ENCODE measurements at regions not wholly inside any gene's neighbourhood (a gene's known extent, or its start where the extent isn't known, plus 50 kb on each side); places are given as distances from the start of the nearest gene placed in this dataset.

DNA sequence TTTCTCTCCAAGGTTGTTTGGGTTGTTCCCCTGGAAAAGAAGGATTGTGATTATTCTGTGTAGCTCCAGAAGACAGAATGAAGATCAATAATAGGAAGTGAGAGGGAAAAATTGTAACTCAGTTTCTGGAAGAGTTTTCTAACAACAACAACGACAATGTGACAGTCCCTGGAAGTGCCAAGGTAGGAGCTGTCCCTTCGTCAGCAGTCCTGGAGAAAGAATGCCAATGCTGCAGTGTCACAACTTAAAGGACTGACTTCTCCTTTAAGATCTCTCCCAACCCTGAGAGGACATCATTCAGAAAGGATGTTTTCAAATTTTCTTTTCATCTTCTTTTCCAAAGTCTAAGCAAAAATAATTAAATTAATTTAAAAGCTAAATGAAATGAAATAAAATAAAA, 136.4 kb upstream of the GAP43 start:
- Histone ChIP-seq H3K4me1 (no peaks in the 10 kb centered on the region), H3K36me3 (ENCODE audit: control insufficient read depth, insufficient read depth, low read length) (no peaks in the 10 kb centered on the region), H3K27me3 (replicated peaks; ENCODE audit: control insufficient read depth, insufficient read depth, low read length) (peaks cover 3% of the 10 kb centered on the region; the same call in 1 of the 2 replicates), H3K9me3 (no peaks in the 10 kb centered on the region), H3K4me3 (ENCODE audit: low read depth, low read length) (no peak overlapping the region)
- BruUV-seq (replicated peaks), result no TSS peak
- ChIA-PET POLR2A (no interaction called here), CTCF (no interaction called here)
- DNase-seq, result no peak
- H3K27ac Mint-ChIP-seq (ENCODE audit: unreplicated experiment), result no peak overlapping the region
- H3K4me1 Mint-ChIP-seq (ENCODE audit: low read depth, unreplicated experiment), result no peaks in the 10 kb centered on the region
- no peaks in the 10 kb centered on the region for H3K36me3 Mint-ChIP-seq (ENCODE audit: insufficient read depth, unreplicated experiment)
- H3K4me3 Mint-ChIP-seq (ENCODE audit: unreplicated experiment), result no peak overlapping the region
- no peaks in the 10 kb centered on the region for H3K9me3 Mint-ChIP-seq (ENCODE audit: unreplicated experiment)
- intact Hi-C loops (cut with micrococcal nuclease; ENCODE audit: unreplicated experiment), result no loop called here
- TF ChIP-seq, protein P1, sequence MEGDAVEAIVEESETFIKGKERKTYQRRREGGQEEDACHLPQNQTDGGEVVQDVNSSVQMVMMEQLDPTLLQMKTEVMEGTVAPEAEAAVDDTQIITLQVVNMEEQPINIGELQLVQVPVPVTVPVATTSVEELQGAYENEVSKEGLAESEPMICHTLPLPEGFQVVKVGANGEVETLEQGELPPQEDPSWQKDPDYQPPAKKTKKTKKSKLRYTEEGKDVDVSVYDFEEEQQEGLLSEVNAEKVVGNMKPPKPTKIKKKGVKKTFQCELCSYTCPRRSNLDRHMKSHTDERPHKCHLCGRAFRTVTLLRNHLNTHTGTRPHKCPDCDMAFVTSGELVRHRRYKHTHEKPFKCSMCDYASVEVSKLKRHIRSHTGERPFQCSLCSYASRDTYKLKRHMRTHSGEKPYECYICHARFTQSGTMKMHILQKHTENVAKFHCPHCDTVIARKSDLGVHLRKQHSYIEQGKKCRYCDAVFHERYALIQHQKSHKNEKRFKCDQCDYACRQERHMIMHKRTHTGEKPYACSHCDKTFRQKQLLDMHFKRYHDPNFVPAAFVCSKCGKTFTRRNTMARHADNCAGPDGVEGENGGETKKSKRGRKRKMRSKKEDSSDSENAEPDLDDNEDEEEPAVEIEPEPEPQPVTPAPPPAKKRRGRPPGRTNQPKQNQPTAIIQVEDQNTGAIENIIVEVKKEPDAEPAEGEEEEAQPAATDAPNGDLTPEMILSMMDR (IDR thresholded peaks at IDR 0.05; ENCODE audit: insufficient read depth in 1 of 2, low read depth in 1 of 2, low read length in 1 of 2, severe bottlenecking in 1 of 2, unreplicated experiment in 1 of 2), result no peak
- peaks cover 6% of the 10 kb centered on the region for H3K27me3 Mint-ChIP-seq (ENCODE audit: insufficient read depth, unreplicated experiment)

GRCh38 chr3:115487968-115488367, 135.3 kb upstream of the GAP43 start:
- Mint-ChIP-seq H3K4me1 (ENCODE audit: low read depth, unreplicated experiment) (no peaks in the 10 kb centered on the region), H3K27me3 (ENCODE audit: insufficient read depth, unreplicated experiment) (peaks cover 7% of the 10 kb centered on the region), H3K36me3 (ENCODE audit: insufficient read depth, unreplicated experiment) (no peaks in the 10 kb centered on the region), H3K27ac (ENCODE audit: unreplicated experiment) (no peak overlapping the region), H3K9me3 (ENCODE audit: unreplicated experiment) (no peaks in the 10 kb centered on the region), H3K4me3 (ENCODE audit: unreplicated experiment) (no peak overlapping the region)
- intact Hi-C loops (cut with micrococcal nuclease; ENCODE audit: unreplicated experiment), result no loop called here
- Histone ChIP-seq H3K4me3 (ENCODE audit: low read depth, low read length) (no peak overlapping the region), H3K27me3 (replicated peaks; ENCODE audit: control insufficient read depth, insufficient read depth, low read length) (peaks cover 3% of the 10 kb centered on the region; the same call in 1 of the 2 replicates), H3K9me3 (no peaks in the 10 kb centered on the region), H3K36me3 (ENCODE audit: control insufficient read depth, insufficient read depth, low read length) (no peaks in the 10 kb centered on the region), H3K4me1 (no peaks in the 10 kb centered on the region)
- TF ChIP-seq, protein P1 (IDR thresholded peaks at IDR 0.05; ENCODE audit: insufficient read depth in 1 of 2, low read depth in 1 of 2, low read length in 1 of 2, severe bottlenecking in 1 of 2, unreplicated experiment in 1 of 2), result no peak
- no peak for DNase-seq
- BruUV-seq (replicated peaks), result no TSS peak
- POLR2A ChIA-PET, result no interaction called here
- CTCF ChIA-PET, result no interaction called here

DNA sequence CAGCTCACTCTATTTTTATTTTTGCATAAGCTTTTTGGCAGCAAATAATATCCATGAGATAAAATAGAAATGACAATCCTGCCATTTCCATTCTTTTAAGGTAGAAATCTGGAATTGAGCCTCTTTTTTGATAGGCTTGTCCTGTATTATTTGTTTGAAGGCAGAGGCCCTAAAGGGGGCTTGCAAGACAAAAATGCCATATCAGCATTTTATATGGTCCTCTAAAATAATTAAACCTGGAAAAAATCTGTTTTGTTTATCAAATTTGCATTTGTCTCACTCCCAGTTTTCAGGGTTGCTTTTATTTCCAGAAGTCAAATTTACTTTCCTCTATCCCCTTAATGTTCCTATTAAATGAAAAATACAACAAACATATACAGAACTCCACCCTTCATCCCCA, 134.9 kb upstream of the GAP43 start:
- no peak overlapping the region for H3K4me3 Mint-ChIP-seq (ENCODE audit: unreplicated experiment)
- H3K36me3 ChIP-seq (ENCODE audit: control insufficient read depth, insufficient read depth, low read length), result no peaks in the 10 kb centered on the region
- no peak overlapping the region for H3K27ac Mint-ChIP-seq (ENCODE audit: unreplicated experiment)
- no peaks in the 10 kb centered on the region for H3K4me1 ChIP-seq
- H3K27me3 ChIP-seq (replicated peaks; ENCODE audit: control insufficient read depth, insufficient read depth, low read length), result peaks cover 3% of the 10 kb centered on the region; the same call in 1 of the 2 replicates
- no TSS peak for BruUV-seq (replicated peaks)
- no peaks in the 10 kb centered on the region for H3K36me3 Mint-ChIP-seq (ENCODE audit: insufficient read depth, unreplicated experiment)
- POLR2A ChIA-PET, result no interaction called here
- no peaks in the 10 kb centered on the region for H3K4me1 Mint-ChIP-seq (ENCODE audit: low read depth, unreplicated experiment)
- no peaks in the 10 kb centered on the region for H3K9me3 ChIP-seq
- no peak overlapping the region for H3K4me3 ChIP-seq (ENCODE audit: low read depth, low read length)
- no peak for DNase-seq
- H3K27me3 Mint-ChIP-seq (ENCODE audit: insufficient read depth, unreplicated experiment), result peaks cover 11% of the 10 kb centered on the region
- CTCF ChIA-PET, result no interaction called here
- no peaks in the 10 kb centered on the region for H3K9me3 Mint-ChIP-seq (ENCODE audit: unreplicated experiment)
- TF ChIP-seq, protein P1 (IDR thresholded peaks at IDR 0.05; ENCODE audit: insufficient read depth in 1 of 2, low read depth in 1 of 2, low read length in 1 of 2, severe bottlenecking in 1 of 2, unreplicated experiment in 1 of 2), result no peak
- intact Hi-C loops (cut with micrococcal nuclease; ENCODE audit: unreplicated experiment), result no loop called here
